ENCODE measurements at regions not wholly inside any gene's neighbourhood (a gene's known extent, or its start where the extent isn't known, plus 50 kb on each side); places are given as distances from the start of the nearest gene placed in this dataset.

- TF ChIP-seq, protein P1, sequence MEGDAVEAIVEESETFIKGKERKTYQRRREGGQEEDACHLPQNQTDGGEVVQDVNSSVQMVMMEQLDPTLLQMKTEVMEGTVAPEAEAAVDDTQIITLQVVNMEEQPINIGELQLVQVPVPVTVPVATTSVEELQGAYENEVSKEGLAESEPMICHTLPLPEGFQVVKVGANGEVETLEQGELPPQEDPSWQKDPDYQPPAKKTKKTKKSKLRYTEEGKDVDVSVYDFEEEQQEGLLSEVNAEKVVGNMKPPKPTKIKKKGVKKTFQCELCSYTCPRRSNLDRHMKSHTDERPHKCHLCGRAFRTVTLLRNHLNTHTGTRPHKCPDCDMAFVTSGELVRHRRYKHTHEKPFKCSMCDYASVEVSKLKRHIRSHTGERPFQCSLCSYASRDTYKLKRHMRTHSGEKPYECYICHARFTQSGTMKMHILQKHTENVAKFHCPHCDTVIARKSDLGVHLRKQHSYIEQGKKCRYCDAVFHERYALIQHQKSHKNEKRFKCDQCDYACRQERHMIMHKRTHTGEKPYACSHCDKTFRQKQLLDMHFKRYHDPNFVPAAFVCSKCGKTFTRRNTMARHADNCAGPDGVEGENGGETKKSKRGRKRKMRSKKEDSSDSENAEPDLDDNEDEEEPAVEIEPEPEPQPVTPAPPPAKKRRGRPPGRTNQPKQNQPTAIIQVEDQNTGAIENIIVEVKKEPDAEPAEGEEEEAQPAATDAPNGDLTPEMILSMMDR (IDR thresholded peaks at IDR 0.05), result no peak
- no peak for TF ChIP-seq POLR2A (IDR thresholded peaks at IDR 0.05)
These were observed 79.1 kb downstream of the CTH start for GRCh38 chr1:70490153-70490552.
